Fibroblast of villous mesenchyme (primary cell): ENCODE measurements at regions not wholly inside any gene's neighbourhood (a gene's known extent, or its start where the extent isn't known, plus 50 kb on each side); places are given as distances from the start of the nearest gene placed in this dataset.
A peak's percentile ranks its signal among the peaks of the same experiment; 100 is the strongest.

Experiments used
- DNase-seq: peaks from one replicate; pipeline ENCODE4 v3.0.0-alpha.2; 2010; ENCODE audit warnings: low read depth
- H3K4me3 ChIP-seq: 2 replicates; pipeline ENCODE4 v1.5.1; 2011; ENCODE audit warnings: low read depth, mild to moderate bottlenecking, low read length
- CTCF ChIP-seq: IDR thresholded peaks from 2 replicates; pipeline ENCODE4 v1.5.1; 2012; ENCODE audit warnings: low read depth, mild to moderate bottlenecking, low read length; ENCODE audit not compliant: insufficient read depth

GRCh38 chr7:130904792-130905191, 170.8 kb upstream of the KLF14 start:
- TF ChIP-seq CTCF, result no peak
- H3K4me3 ChIP-seq, result peak overlapping the region; percentile 15
- no peak for DNase-seq

GRCh38 chr7:130906575-130906974, 172.6 kb upstream of the KLF14 start:
- H3K4me3 ChIP-seq, result no peak overlapping the region
- no peak for TF ChIP-seq CTCF
- no peak for DNase-seq

- TF ChIP-seq CTCF, result no peak
- no peak overlapping the region for H3K4me3 ChIP-seq
- DNase-seq, result no peak
Measured at GRCh38 chr7:130907439-130907838, 173.4 kb upstream of the KLF14 start.

GRCh38 chr7:130908345-130909160, 174.5 kb upstream of the KLF14 start:
- H3K4me3 ChIP-seq, result peak overlapping the region; percentile 68

GRCh38 chr7:130909161-130909836, 175.3 kb upstream of the KLF14 start:
- H3K4me3 ChIP-seq, result peak overlapping the region; percentile 68
- no peak for TF ChIP-seq CTCF
- no peak for DNase-seq

More at GRCh38 chr7:130908345-130909160, 174.5 kb upstream of the KLF14 start:
- TF ChIP-seq CTCF, result no peak
- no peak for DNase-seq

GRCh38 chr7:130909881-130910672, 176.1 kb upstream of the KLF14 start:
- peak; percentile 58 for DNase-seq
- peak overlapping the region; percentile 68 for H3K4me3 ChIP-seq
- TF ChIP-seq CTCF, result no peak
